KMS-11 (cell line): ENCODE measurements at regions not wholly inside any gene's neighbourhood (a gene's known extent, or its start where the extent isn't known, plus 50 kb on each side); places are given as distances from the start of the nearest gene placed in this dataset.

Source experiments
- H2AFZ ChIP-seq: fragments of 200-600 bp; sonication (generic); 2 replicates; pipeline ENCODE4 v1.6.1; 2016; ENCODE audit warnings: antibody characterized with exemption, mixed run types, low read depth
- H3K27ac ChIP-seq: fragments of 200-600 bp; sonication (generic); 2 replicates; pipeline ENCODE4 v1.6.1; 2016; ENCODE audit warnings: mild to moderate bottlenecking, mixed run types
- H3K27me3 ChIP-seq: fragments of 200-600 bp; sonication (generic); 2 replicates; pipeline ENCODE4 v1.6.1; 2017; ENCODE audit warnings: mild to moderate bottlenecking, low read depth, mixed run types, moderate library complexity; ENCODE audit not compliant: insufficient read depth
- H3K36me3 ChIP-seq: fragments of 200-600 bp; sonication (generic); 2 replicates; pipeline ENCODE4 v1.6.1; 2017; ENCODE audit warnings: mild to moderate bottlenecking, mixed run types; ENCODE audit not compliant: insufficient read depth
- H3K4me1 ChIP-seq: fragments of 200-600 bp; sonication (generic); 2 replicates; pipeline ENCODE4 v1.6.1; 2016; ENCODE audit warnings: mild to moderate bottlenecking, low read depth, mixed run types; ENCODE audit not compliant: poor library complexity, severe bottlenecking
- H3K4me2 ChIP-seq: fragments of 200-600 bp; sonication (generic); 2 replicates; pipeline ENCODE4 v1.7.0; 2016; ENCODE audit warnings: mild to moderate bottlenecking, mixed run types
- H3K4me3 ChIP-seq: fragments of 200-600 bp; sonication (generic); IDR thresholded peaks from 2 replicates; pipeline ENCODE4 v1.6.1; 2017; ENCODE audit warnings: low read depth, low read length, mixed read lengths; ENCODE audit not compliant: insufficient read depth
- H3K79me2 ChIP-seq: fragments of 200-600 bp; sonication (generic); 2 replicates; pipeline ENCODE4 v1.6.1; 2016; ENCODE audit warnings: low read depth, mixed run types; ENCODE audit not compliant: insufficient read depth
- H3K9ac ChIP-seq: fragments of 200-600 bp; sonication (generic); 2 replicates; pipeline ENCODE4 v1.6.1; 2016; ENCODE audit warnings: mild to moderate bottlenecking, mixed run types
- H4K20me1 ChIP-seq: fragments of 200-600 bp; sonication (generic); 2 replicates; pipeline ENCODE4 v1.6.1; 2016; ENCODE audit warnings: mild to moderate bottlenecking, mixed run types; ENCODE audit not compliant: insufficient read depth
- CTCF ChIP-seq: fragments of 200-600 bp; sonication (generic); conservative IDR thresholded peaks from 2 replicates; pipeline ENCODE4 v1.6.1; 2017; ENCODE audit warnings: low read depth, mild to moderate bottlenecking, antibody characterized with exemption, low read length, moderate library complexity, mixed read lengths

- Histone ChIP-seq H3K79me2 (no peaks in the 10 kb centered on the region), H3K27ac (no peak overlapping the region), H3K27me3 (no peaks in the 10 kb centered on the region), H3K36me3 (no peaks in the 10 kb centered on the region), H2AFZ (no peak overlapping the region), H3K4me1 (no peaks in the 10 kb centered on the region), H4K20me1 (no peaks in the 10 kb centered on the region), H3K4me2 (no peak overlapping the region), H3K9ac (no peak overlapping the region), H3K4me3 (no peak overlapping the region)
- no peak for TF ChIP-seq CTCF
Observed at GRCh38 chr3:1515882-1516281, 423.1 kb downstream of the CNTN6 start.

DNA sequence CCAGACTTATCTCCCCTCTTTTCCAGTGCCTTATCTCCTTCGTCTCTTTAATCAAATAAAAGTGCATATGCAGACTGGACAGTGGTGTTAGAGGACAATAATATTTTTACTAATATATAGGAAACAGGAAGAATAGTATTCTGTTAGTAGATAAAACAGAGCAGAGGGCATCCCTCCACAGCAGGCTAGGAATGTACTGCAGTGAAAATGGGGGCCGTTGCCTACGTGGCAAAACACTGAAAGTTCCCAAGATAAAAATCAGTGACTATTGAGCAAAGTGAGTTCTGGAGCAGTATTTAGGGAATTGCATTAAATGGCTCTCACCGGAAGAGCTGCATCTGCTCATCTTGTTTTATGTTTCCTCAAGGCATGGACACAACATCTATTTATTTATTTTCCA is 435.0 kb downstream of the CNTN6 start:
- Histone ChIP-seq H2AFZ (no peak overlapping the region), H3K27ac (no peak overlapping the region), H4K20me1 (no peaks in the 10 kb centered on the region)

GRCh38 chr3:1528621-1529020 is 435.8 kb downstream of the CNTN6 start:
- Histone ChIP-seq H3K36me3 (no peaks in the 10 kb centered on the region), H4K20me1 (no peaks in the 10 kb centered on the region), H3K4me3 (no peak overlapping the region), H3K4me2 (peak overlapping the region; percentile 33; the same call in 1 of the 2 replicates), H3K9ac (no peak overlapping the region), H3K79me2 (no peaks in the 10 kb centered on the region), H3K4me1 (peaks cover 13% of the 10 kb centered on the region), H3K27me3 (no peaks in the 10 kb centered on the region), H3K27ac (no peak overlapping the region), H2AFZ (peak overlapping the region; percentile 49)
- no peak for TF ChIP-seq CTCF

More for the DNA sequence above, 435.0 kb downstream of the CNTN6 start:
- no peak for TF ChIP-seq CTCF
- no peaks in the 10 kb centered on the region for H3K79me2 ChIP-seq
- H3K27me3 ChIP-seq, result no peaks in the 10 kb centered on the region
- H3K4me1 ChIP-seq, result peaks cover 5% of the 10 kb centered on the region
- H3K36me3 ChIP-seq, result no peaks in the 10 kb centered on the region
- no peak overlapping the region for H3K4me2 ChIP-seq
- H3K9ac ChIP-seq, result no peak overlapping the region
- no peak overlapping the region for H3K4me3 ChIP-seq

GRCh38 chr3:1529676-1530075 is 436.9 kb downstream of the CNTN6 start:
- Histone ChIP-seq H3K36me3 (no peaks in the 10 kb centered on the region), H3K4me1 (peaks cover 17% of the 10 kb centered on the region), H3K79me2 (no peaks in the 10 kb centered on the region), H3K9ac (no peak overlapping the region), H4K20me1 (no peaks in the 10 kb centered on the region), H3K27ac (no peak overlapping the region), H2AFZ (no peak overlapping the region), H3K27me3 (no peaks in the 10 kb centered on the region), H3K4me2 (no peak overlapping the region), H3K4me3 (no peak overlapping the region)
- TF ChIP-seq CTCF, result no peak

- Histone ChIP-seq H3K79me2 (no peaks in the 10 kb centered on the region), H3K4me1 (peaks cover 17% of the 10 kb centered on the region), H3K36me3 (no peaks in the 10 kb centered on the region), H4K20me1 (no peaks in the 10 kb centered on the region), H2AFZ (no peak overlapping the region), H3K9ac (no peak overlapping the region), H3K27ac (no peak overlapping the region), H3K4me3 (no peak overlapping the region), H3K27me3 (no peaks in the 10 kb centered on the region), H3K4me2 (no peak overlapping the region; the same call in 1 of the 2 replicates)
- no peak for TF ChIP-seq CTCF
Observed at GRCh38 chr3:1531981-1532380, 439.2 kb downstream of the CNTN6 start.
